ENCODE measurements at regions not wholly inside any gene's neighbourhood (a gene's known extent, or its start where the extent isn't known, plus 50 kb on each side); places are given as distances from the start of the nearest gene placed in this dataset.

DNA sequence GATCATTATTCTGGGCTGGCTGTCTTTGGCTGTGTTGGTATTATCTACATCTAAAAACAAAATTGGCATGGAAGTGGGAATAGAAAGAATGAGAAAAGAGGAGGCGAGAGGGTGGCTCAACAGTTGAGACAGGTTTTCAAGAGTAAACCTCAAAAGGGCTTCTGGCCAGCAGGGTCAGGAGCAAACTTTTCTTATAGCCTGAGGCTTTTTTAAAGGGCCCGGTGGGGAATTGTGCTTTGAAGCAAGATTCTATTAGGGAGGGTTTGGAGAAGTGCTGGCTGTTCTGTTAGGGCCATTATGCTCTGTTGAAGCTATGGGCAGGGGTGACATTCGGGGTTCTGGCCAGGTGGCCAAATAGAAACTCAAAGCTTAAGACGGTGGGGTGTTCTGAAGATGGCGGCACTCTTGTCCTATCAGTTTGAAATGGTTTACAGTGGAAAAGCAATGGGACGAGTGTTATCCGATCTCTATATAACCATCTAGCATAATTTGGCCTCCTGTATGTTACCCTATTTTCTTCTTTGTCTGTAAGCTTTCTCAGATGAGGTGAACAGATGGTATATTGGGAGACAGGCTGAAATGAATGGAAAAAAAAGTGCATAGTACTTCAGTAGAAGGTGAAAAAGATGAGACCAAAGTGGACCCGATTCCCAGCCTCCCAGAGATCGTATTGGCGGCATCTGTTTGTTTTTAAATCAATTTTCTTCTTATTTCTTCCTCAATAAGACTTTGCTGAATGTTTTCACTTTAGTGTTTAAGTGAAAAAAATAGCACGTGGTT is 132.1 kb upstream of the CNR1 start:
- no peak for ATAC-seq (ENCODE audit: low FRiP score in 2 of 2)
- DNase-seq, result no peak
- Histone ChIP-seq H3K9me3 (no peaks in the 10 kb centered on the region), H3K27me3 (no peaks in the 10 kb centered on the region), H3K4me1 (no peaks in the 10 kb centered on the region), H3K36me3 (no peaks in the 10 kb centered on the region), H3K4me3 (no peak overlapping the region), H3K27ac (no peak overlapping the region)
- no peak for TF ChIP-seq EP300 (IDR thresholded peaks at IDR 0.05)
- TF ChIP-seq, protein P1, sequence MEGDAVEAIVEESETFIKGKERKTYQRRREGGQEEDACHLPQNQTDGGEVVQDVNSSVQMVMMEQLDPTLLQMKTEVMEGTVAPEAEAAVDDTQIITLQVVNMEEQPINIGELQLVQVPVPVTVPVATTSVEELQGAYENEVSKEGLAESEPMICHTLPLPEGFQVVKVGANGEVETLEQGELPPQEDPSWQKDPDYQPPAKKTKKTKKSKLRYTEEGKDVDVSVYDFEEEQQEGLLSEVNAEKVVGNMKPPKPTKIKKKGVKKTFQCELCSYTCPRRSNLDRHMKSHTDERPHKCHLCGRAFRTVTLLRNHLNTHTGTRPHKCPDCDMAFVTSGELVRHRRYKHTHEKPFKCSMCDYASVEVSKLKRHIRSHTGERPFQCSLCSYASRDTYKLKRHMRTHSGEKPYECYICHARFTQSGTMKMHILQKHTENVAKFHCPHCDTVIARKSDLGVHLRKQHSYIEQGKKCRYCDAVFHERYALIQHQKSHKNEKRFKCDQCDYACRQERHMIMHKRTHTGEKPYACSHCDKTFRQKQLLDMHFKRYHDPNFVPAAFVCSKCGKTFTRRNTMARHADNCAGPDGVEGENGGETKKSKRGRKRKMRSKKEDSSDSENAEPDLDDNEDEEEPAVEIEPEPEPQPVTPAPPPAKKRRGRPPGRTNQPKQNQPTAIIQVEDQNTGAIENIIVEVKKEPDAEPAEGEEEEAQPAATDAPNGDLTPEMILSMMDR (IDR thresholded peaks at IDR 0.05), result no peak
- no peak for TF ChIP-seq POLR2AphosphoS5 (IDR thresholded peaks at IDR 0.05)
- TF ChIP-seq POLR2A (IDR thresholded peaks at IDR 0.05), result no peak
- 84 to 90% methylated on average over 11 of the region's 11 CpGs for WGBS, 2 donors

DNA sequence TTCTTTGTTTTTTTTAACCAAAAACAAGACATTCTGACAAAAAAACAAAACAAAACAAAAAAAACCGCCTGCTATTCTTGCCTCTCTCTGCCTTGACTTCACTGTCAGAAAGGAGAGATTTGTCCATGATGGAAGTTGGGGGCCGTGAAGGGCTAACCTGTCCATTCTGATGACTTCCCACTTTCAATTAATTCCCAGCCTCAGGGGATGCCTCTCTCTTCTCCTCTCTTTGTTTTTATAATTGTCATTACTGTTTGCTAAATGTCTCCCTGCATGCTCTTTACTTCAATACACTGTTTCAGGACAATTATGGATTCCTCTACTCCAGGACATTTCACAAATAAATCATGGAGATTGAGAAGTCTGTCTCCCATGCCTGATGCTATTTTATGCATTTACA is 130.5 kb upstream of the CNR1 start:
- Histone ChIP-seq H3K36me3 (no peaks in the 10 kb centered on the region), H3K9me3 (no peaks in the 10 kb centered on the region), H3K27ac (no peak overlapping the region), H3K4me3 (no peak overlapping the region), H3K4me1 (no peaks in the 10 kb centered on the region), H3K27me3 (no peaks in the 10 kb centered on the region)
- ATAC-seq (ENCODE audit: low FRiP score in 2 of 2) (no peak), DNase-seq (no peak)
- 56 to 73% methylated on average over 2 of the region's 2 CpGs for WGBS, 2 donors
- TF ChIP-seq POLR2A (IDR thresholded peaks at IDR 0.05), result no peak
- TF ChIP-seq, protein P1 (IDR thresholded peaks at IDR 0.05), result no peak
- no peak for TF ChIP-seq EP300 (IDR thresholded peaks at IDR 0.05)
- no peak for TF ChIP-seq POLR2AphosphoS5 (IDR thresholded peaks at IDR 0.05)

DNA sequence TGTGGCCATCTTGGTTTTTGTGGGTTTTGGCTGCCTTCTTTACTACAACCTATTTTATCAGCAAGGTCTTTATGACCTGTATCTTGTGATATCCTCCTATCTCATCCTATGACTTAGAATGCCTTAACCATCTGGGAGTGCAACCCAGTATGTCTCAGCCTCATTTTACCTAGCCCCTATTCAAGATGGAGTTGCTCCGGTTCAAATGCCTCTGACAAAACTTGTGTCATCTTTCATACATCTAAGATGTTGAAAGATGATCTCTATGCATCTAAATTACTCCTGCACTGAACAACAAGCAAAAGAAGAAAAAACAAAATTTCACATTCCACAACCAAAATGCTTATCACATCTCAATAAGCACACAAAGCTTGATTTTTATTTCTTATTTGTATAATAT is 129.5 kb upstream of the CNR1 start:
- TF ChIP-seq POLR2AphosphoS5 (IDR thresholded peaks at IDR 0.05) (no peak), EP300 (IDR thresholded peaks at IDR 0.05) (no peak), POLR2A (IDR thresholded peaks at IDR 0.05) (no peak)
- TF ChIP-seq, protein P1 (IDR thresholded peaks at IDR 0.05), result no peak
- no peaks in the 10 kb centered on the region for H3K9me3 ChIP-seq

DNA sequence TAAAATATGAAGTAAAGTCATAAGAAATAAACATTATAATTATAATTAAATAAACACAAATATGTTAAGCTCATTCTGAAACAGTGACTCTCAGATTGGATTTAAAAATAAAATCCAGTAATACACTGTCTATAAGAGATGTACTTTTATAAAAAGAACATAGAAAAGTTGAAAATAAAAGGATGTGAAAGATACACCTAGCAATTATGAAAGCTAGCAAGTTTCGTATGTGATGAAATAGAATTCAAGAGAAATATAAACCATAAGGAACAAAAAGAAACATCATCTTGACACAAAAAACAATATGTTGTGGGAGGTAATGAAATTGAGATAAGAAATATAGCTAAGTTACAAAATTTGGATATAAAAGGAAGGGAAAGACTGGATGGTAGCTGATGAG is 128.6 kb upstream of the CNR1 start:
- 76 to 85% methylated on average over 1 of the region's 1 CpG for WGBS, 2 donors
- Histone ChIP-seq H3K4me3 (no peak overlapping the region), H3K4me1 (no peaks in the 10 kb centered on the region), H3K9me3 (no peaks in the 10 kb centered on the region), H3K36me3 (no peaks in the 10 kb centered on the region), H3K27ac (no peak overlapping the region), H3K27me3 (no peaks in the 10 kb centered on the region)
- no peak for DNase-seq
- no peak for ATAC-seq (ENCODE audit: low FRiP score in 2 of 2)
- TF ChIP-seq POLR2A (IDR thresholded peaks at IDR 0.05) (no peak), POLR2AphosphoS5 (IDR thresholded peaks at IDR 0.05) (no peak), EP300 (IDR thresholded peaks at IDR 0.05) (no peak)
- TF ChIP-seq, protein P1 (IDR thresholded peaks at IDR 0.05), result no peak

More for the DNA sequence above, 129.5 kb upstream of the CNR1 start:
- Histone ChIP-seq H3K4me1 (no peaks in the 10 kb centered on the region), H3K36me3 (no peaks in the 10 kb centered on the region), H3K4me3 (no peak overlapping the region), H3K27me3 (no peaks in the 10 kb centered on the region), H3K27ac (no peak overlapping the region)
- ATAC-seq (ENCODE audit: low FRiP score in 2 of 2), result no peak
- DNase-seq, result no peak
- WGBS, 2 donors, result 96% methylated on average over 1 of the region's 1 CpG

DNA sequence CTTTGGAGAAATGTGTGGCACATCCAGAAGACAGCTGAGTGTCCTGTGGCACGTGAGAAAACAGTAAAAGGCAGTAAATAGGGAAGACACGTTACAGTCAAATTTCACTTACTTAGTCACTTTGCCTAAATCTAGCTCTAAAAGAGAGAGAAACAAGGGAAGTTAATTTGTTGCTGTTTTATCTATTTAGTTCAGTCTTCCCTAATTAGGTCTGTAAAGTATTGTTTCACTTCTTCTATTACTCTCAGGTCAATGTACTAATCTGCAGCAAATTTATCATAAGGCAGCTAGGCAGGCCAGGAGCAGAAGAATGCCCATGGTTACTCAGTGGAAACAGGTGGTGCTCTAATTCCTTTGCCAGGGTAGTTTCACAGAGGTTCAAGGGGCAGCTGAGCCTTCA is 124.3 kb upstream of the CNR1 start:
- TF ChIP-seq EP300 (IDR thresholded peaks at IDR 0.05) (no peak), POLR2AphosphoS5 (IDR thresholded peaks at IDR 0.05) (no peak), POLR2A (IDR thresholded peaks at IDR 0.05) (no peak)
- TF ChIP-seq, protein P1 (IDR thresholded peaks at IDR 0.05), result no peak

More for the DNA sequence above, 124.3 kb upstream of the CNR1 start:
- DNase-seq (no peak), ATAC-seq (ENCODE audit: low FRiP score in 2 of 2) (no peak)
- Histone ChIP-seq H3K9me3 (peaks cover 0 to 14% (median 8%) of the 10 kb centered on the region in 4 donors), H3K27ac (no peak overlapping the region), H3K27me3 (no peaks in the 10 kb centered on the region), H3K4me3 (no peak overlapping the region), H3K4me1 (no peaks in the 10 kb centered on the region), H3K36me3 (no peaks in the 10 kb centered on the region)
- 76 to 82% methylated on average over 2 of the region's 2 CpGs for WGBS, 2 donors

All from upper lobe of left lung (tissue), 6 donors.